MCF 10A (cell line): ENCODE measurements at regions not wholly inside any gene's neighbourhood (a gene's known extent, or its start where the extent isn't known, plus 50 kb on each side); places are given as distances from the start of the nearest gene placed in this dataset.

Source experiments
- BruUV-seq: library from RNA; stranded (reverse); fragments of 400-500 nt; replicated peaks from 2 replicates; lab custom pipeline; 2021; lab: Mats Ljungman, UMichigan
- CTCF ChIA-PET: fragments of 300-600 bp; sonication (Branson Sonifier 250); formaldehyde crosslinking; extraction: SDS; loops from one replicate; lab custom pipeline; 2021; ENCODE audit warnings: antibody characterized with exemption, inconsistent platforms; lab: Yijun Ruan, JAX
- POLR2A ChIA-PET: fragments of 300-600, 350-650 bp; sonication (Branson Sonifier 250); formaldehyde crosslinking; extraction: SDS; loops from one replicate; lab custom pipeline; 2020; ENCODE audit warnings: antibody characterized with exemption, inconsistent platforms; lab: Yijun Ruan, JAX
- DNase-seq: peaks from one replicate; pipeline ENCODE4 v3.0.0-alpha.2; 2018; ENCODE audit not compliant: unreplicated experiment
- H3K27ac Mint-ChIP-seq: one replicate; pipeline ENCODE4 v1.8.0; 2022; ENCODE audit warnings: mild to moderate bottlenecking, low read depth, mixed read lengths; ENCODE audit not compliant: unreplicated experiment
- H3K27me3 Mint-ChIP-seq: one replicate; pipeline ENCODE4 v1.8.0; 2022; ENCODE audit warnings: mixed read lengths; ENCODE audit not compliant: insufficient read depth, unreplicated experiment
- H3K36me3 Mint-ChIP-seq: one replicate; pipeline ENCODE4 v1.8.0; 2022; ENCODE audit warnings: mild to moderate bottlenecking, moderate library complexity, mixed read lengths; ENCODE audit not compliant: insufficient read depth, unreplicated experiment
- H3K4me1 Mint-ChIP-seq: one replicate; pipeline ENCODE4 v1.8.0; 2022; ENCODE audit warnings: mixed read lengths; ENCODE audit not compliant: insufficient read depth, unreplicated experiment
- H3K4me3 Mint-ChIP-seq: one replicate; pipeline ENCODE4 v1.8.0; 2022; ENCODE audit warnings: mild to moderate bottlenecking, moderate library complexity, mixed read lengths; ENCODE audit not compliant: unreplicated experiment
- H3K9me3 Mint-ChIP-seq: one replicate; pipeline ENCODE4 v1.8.0; 2022; ENCODE audit warnings: mixed read lengths; ENCODE audit not compliant: unreplicated experiment
- CTCF ChIP-seq: fragments of 200-600 bp; IDR thresholded peaks from one replicate; pipeline ENCODE4 v1.8.0; 2022; ENCODE audit warnings: antibody characterized with exemption, mild to moderate bottlenecking; ENCODE audit not compliant: unreplicated experiment
- intact Hi-C: fragments of 100-400 bp; cut with micrococcal nuclease; formaldehyde crosslinking; loops from 2 replicates; pipeline ENCODE4 v1.14.1; 2022

GRCh38 chr3:66606126-66606525 lies 105.3 kb upstream of the LRIG1 start:
- no peaks in the 10 kb centered on the region for H3K4me1 Mint-ChIP-seq
- H3K9me3 Mint-ChIP-seq: no peaks in the 10 kb centered on the region
- DNase-seq: no peak
- H3K27me3 Mint-ChIP-seq: no peaks in the 10 kb centered on the region
- intact Hi-C loops: no loop called here
- POLR2A ChIA-PET: interaction anchor here (0.7 kb wide), 1 partner anchor 96 kb away, joined by 3 read pairs; no protein-coding TSS in a partner anchor
- H3K4me3 Mint-ChIP-seq: no peak overlapping the region
- no TSS peak for BruUV-seq
- no peak overlapping the region for H3K27ac Mint-ChIP-seq
- H3K36me3 Mint-ChIP-seq: no peaks in the 10 kb centered on the region
- CTCF ChIA-PET: no interaction called here
- no peak for TF ChIP-seq CTCF

- intact Hi-C loops: no loop called here
Measured at GRCh38 chr3:66606868-66607267, 106.0 kb upstream of the LRIG1 start.

GRCh38 chr3:66609660-66610561 lies 109.1 kb upstream of the LRIG1 start:
- no peaks in the 10 kb centered on the region for H3K36me3 Mint-ChIP-seq
- H3K27ac Mint-ChIP-seq: no peak overlapping the region
- ChIA-PET POLR2A (interaction anchor here (0.7 kb wide), 1 partner anchor 213 kb away, joined by 4 read pairs; no protein-coding TSS in a partner anchor), CTCF (interaction anchor here (0.7 kb wide), 2 partner anchors 23 to 39 kb away, joined by 3 read pairs; no protein-coding TSS in a partner anchor)
- no peak for TF ChIP-seq CTCF
- intact Hi-C loops: no loop called here
- BruUV-seq: no TSS peak
- no peaks in the 10 kb centered on the region for H3K27me3 Mint-ChIP-seq
- H3K4me3 Mint-ChIP-seq: no peak overlapping the region
- H3K4me1 Mint-ChIP-seq: no peaks in the 10 kb centered on the region
- DNase-seq: peak; percentile 88
- H3K9me3 Mint-ChIP-seq: no peaks in the 10 kb centered on the region

More at GRCh38 chr3:66606868-66607267, 106.0 kb upstream of the LRIG1 start:
- ChIA-PET POLR2A (no interaction called here), CTCF (interaction anchor here (0.8 kb wide), 1 partner anchor 10 kb away, joined by 4 read pairs; no protein-coding TSS in a partner anchor)
- no peak for DNase-seq
- Mint-ChIP-seq H3K4me3 (no peak overlapping the region), H3K9me3 (no peaks in the 10 kb centered on the region), H3K36me3 (no peaks in the 10 kb centered on the region), H3K27ac (no peak overlapping the region), H3K27me3 (no peaks in the 10 kb centered on the region), H3K4me1 (no peaks in the 10 kb centered on the region)
- no peak for TF ChIP-seq CTCF
- BruUV-seq: no TSS peak

GRCh38 chr3:66610562-66610909 lies 109.7 kb upstream of the LRIG1 start:
- H3K4me1 Mint-ChIP-seq: no peaks in the 10 kb centered on the region
- TF ChIP-seq CTCF: no peak
- CTCF ChIA-PET: no interaction called here
- no peaks in the 10 kb centered on the region for H3K9me3 Mint-ChIP-seq
- no peak overlapping the region for H3K4me3 Mint-ChIP-seq
- H3K36me3 Mint-ChIP-seq: no peaks in the 10 kb centered on the region
- no TSS peak for BruUV-seq
- no peak overlapping the region for H3K27ac Mint-ChIP-seq
- POLR2A ChIA-PET: no interaction called here
- no peak for DNase-seq
- no peaks in the 10 kb centered on the region for H3K27me3 Mint-ChIP-seq
- intact Hi-C loops: no loop called here
